Lower lobe of right lung (tissue), 2 donors: ENCODE measurements at regions not wholly inside any gene's neighbourhood (a gene's known extent, or its start where the extent isn't known, plus 50 kb on each side); places are given as distances from the start of the nearest gene placed in this dataset.

Experiments
- ATAC-seq, 2 donors: fragments of 200-7000 bp; cut with Tn5 transposase; one replicate each; pipeline ENCODE4 v1.9.1; 2020 to 2022; ENCODE audit warnings: mild to moderate bottlenecking in 2 of 2, moderate library complexity in 2 of 2
- DNase-seq: peaks from one replicate; pipeline ENCODE4 v3.0.0-alpha.2; 2020
- H3K27ac ChIP-seq: fragments of 200-600 bp; one replicate; pipeline ENCODE4 v1.8.0; 2022
- H3K27me3 ChIP-seq: fragments of 200-600 bp; one replicate; pipeline ENCODE4 v1.8.0; 2022; ENCODE audit warnings: low read depth
- H3K36me3 ChIP-seq: fragments of 200-600 bp; one replicate; pipeline ENCODE4 v1.8.0; 2022; ENCODE audit warnings: mild to moderate bottlenecking
- H3K4me1 ChIP-seq: fragments of 200-600 bp; one replicate; pipeline ENCODE4 v1.8.0; 2022
- H3K4me3 ChIP-seq: fragments of 200-600 bp; one replicate; pipeline ENCODE4 v1.8.0; 2022; ENCODE audit warnings: mild to moderate bottlenecking
- H3K9me3 ChIP-seq: fragments of 200-600 bp; one replicate; pipeline ENCODE4 v1.8.0; 2022
- CTCF ChIP-seq: fragments of 200-600 bp; IDR thresholded peaks from one replicate; pipeline ENCODE4 v1.8.0; 2022; ENCODE audit warnings: antibody characterized with exemption, mild to moderate bottlenecking
- intact Hi-C: fragments of 100-400 bp; cut with DNase I; formaldehyde crosslinking; loops from one replicate; pipeline ENCODE4 v1.11.0; 2022
- donor health status: DM: no; HTN: yes; CAD: no; lungs with severe emphysema.

GRCh38 chr10:128863411-128863810 lies 603.6 kb upstream of the MGMT start:
- ATAC-seq (no peak), DNase-seq (no peak)
- no peaks in the 10 kb centered on the region for H3K9me3 ChIP-seq
- no peaks in the 10 kb centered on the region for H3K36me3 ChIP-seq
- intact Hi-C loops, result no loop called here
- no peak overlapping the region for H3K27ac ChIP-seq
- no peak for TF ChIP-seq CTCF
- H3K4me3 ChIP-seq, result no peak overlapping the region
- no peaks in the 10 kb centered on the region for H3K4me1 ChIP-seq
- no peaks in the 10 kb centered on the region for H3K27me3 ChIP-seq

- Histone ChIP-seq H3K4me3 (no peak overlapping the region), H3K4me1 (no peaks in the 10 kb centered on the region), H3K36me3 (no peaks in the 10 kb centered on the region), H3K9me3 (no peaks in the 10 kb centered on the region), H3K27me3 (no peaks in the 10 kb centered on the region), H3K27ac (no peak overlapping the region)
- no peak for TF ChIP-seq CTCF
- ATAC-seq (no peak), DNase-seq (no peak)
- intact Hi-C loops, result no loop called here
These were observed 603.1 kb upstream of the MGMT start for GRCh38 chr10:128863823-128864405.

- Histone ChIP-seq H3K27ac (no peak overlapping the region), H3K4me1 (no peaks in the 10 kb centered on the region), H3K4me3 (no peak overlapping the region), H3K9me3 (no peaks in the 10 kb centered on the region), H3K36me3 (no peaks in the 10 kb centered on the region), H3K27me3 (no peaks in the 10 kb centered on the region)
- ATAC-seq (no peak), DNase-seq (no peak)
- TF ChIP-seq CTCF, result no peak
- intact Hi-C loops, result no loop called here
These were observed 602.3 kb upstream of the MGMT start for GRCh38 chr10:128864554-128865295.

- DNase-seq (no peak), ATAC-seq (no peak)
- intact Hi-C loops, result no loop called here
These were observed 601.4 kb upstream of the MGMT start for GRCh38 chr10:128865436-128866195.

GRCh38 chr10:128866551-128866950 lies 600.5 kb upstream of the MGMT start:
- no peak overlapping the region for H3K4me3 ChIP-seq
- DNase-seq, result no peak
- H3K27me3 ChIP-seq, result no peaks in the 10 kb centered on the region
- no peaks in the 10 kb centered on the region for H3K36me3 ChIP-seq
- ATAC-seq, result no peak
- H3K27ac ChIP-seq, result no peak overlapping the region
- no peaks in the 10 kb centered on the region for H3K4me1 ChIP-seq
- H3K9me3 ChIP-seq, result no peaks in the 10 kb centered on the region
- intact Hi-C loops, result no loop called here
- TF ChIP-seq CTCF, result no peak

More at GRCh38 chr10:128865436-128866195, 601.4 kb upstream of the MGMT start:
- no peak for TF ChIP-seq CTCF
- Histone ChIP-seq H3K27me3 (no peaks in the 10 kb centered on the region), H3K9me3 (no peaks in the 10 kb centered on the region), H3K36me3 (no peaks in the 10 kb centered on the region), H3K4me1 (no peaks in the 10 kb centered on the region), H3K4me3 (no peak overlapping the region), H3K27ac (no peak overlapping the region)
